GM21717 (cell line): ENCODE measurements at regions not wholly inside any gene's neighbourhood (a gene's known extent, or its start where the extent isn't known, plus 50 kb on each side); places are given as distances from the start of the nearest gene placed in this dataset.

Experiments
- ATAC-seq: cut with Tn5 transposase; IDR thresholded peaks from one replicate; pipeline ENCODE4 v1.9.1; 2021; ENCODE audit warnings: mild to moderate bottlenecking, moderate library complexity; ENCODE audit not compliant: unreplicated experiment

- ATAC-seq, result no peak
These were observed 254.6 kb upstream of the NR2F2 start for GRCh38 chr15:96075895-96076294.

- ATAC-seq, result no peak
These were observed 254.2 kb upstream of the NR2F2 start for GRCh38 chr15:96076350-96076749.

GRCh38 chr15:96079041-96079440 lies 251.5 kb upstream of the NR2F2 start:
- no peak for ATAC-seq

- ATAC-seq, result no peak
These were observed 250.6 kb upstream of the NR2F2 start for GRCh38 chr15:96079882-96080281.

GRCh38 chr15:96086164-96086563 lies 244.3 kb upstream of the NR2F2 start:
- ATAC-seq, result no peak

GRCh38 chr15:96087180-96087884 lies 243.2 kb upstream of the NR2F2 start:
- ATAC-seq, result no peak

GRCh38 chr15:96088650-96089049 lies 241.8 kb upstream of the NR2F2 start:
- no peak for ATAC-seq

GRCh38 chr15:96089405-96090058 lies 241.0 kb upstream of the NR2F2 start:
- no peak for ATAC-seq

- ATAC-seq, result no peak
These were observed 238.3 kb upstream of the NR2F2 start for GRCh38 chr15:96092186-96092585.

GRCh38 chr15:96093063-96093462 lies 237.4 kb upstream of the NR2F2 start:
- no peak for ATAC-seq

GRCh38 chr15:96097661-96098060 lies 232.8 kb upstream of the NR2F2 start:
- ATAC-seq, result no peak

- ATAC-seq, result no peak
These were observed 227.9 kb upstream of the NR2F2 start for GRCh38 chr15:96102631-96103030.

- ATAC-seq, result no peak
These were observed 224.3 kb upstream of the NR2F2 start for GRCh38 chr15:96106181-96106580.

- no peak for ATAC-seq
These were observed 223.9 kb upstream of the NR2F2 start for GRCh38 chr15:96106628-96107027.

GRCh38 chr15:96107916-96108315 lies 222.6 kb upstream of the NR2F2 start:
- ATAC-seq, result no peak

GRCh38 chr15:96108405-96108804 lies 222.1 kb upstream of the NR2F2 start:
- no peak for ATAC-seq

GRCh38 chr15:96109820-96110219 lies 220.7 kb upstream of the NR2F2 start:
- ATAC-seq, result no peak

- ATAC-seq, result no peak
These were observed 218.5 kb upstream of the NR2F2 start for GRCh38 chr15:96112018-96112417.

- ATAC-seq, result no peak
These were observed 214.9 kb upstream of the NR2F2 start for GRCh38 chr15:96115642-96116041.

- no peak for ATAC-seq
These were observed 213.2 kb upstream of the NR2F2 start for GRCh38 chr15:96117270-96117669.

- no peak for ATAC-seq
These were observed 210.8 kb upstream of the NR2F2 start for GRCh38 chr15:96119734-96120133.

GRCh38 chr15:96121086-96121920 lies 209.2 kb upstream of the NR2F2 start:
- ATAC-seq, result no peak
